T-helper 1 cell treated with Interleukin-12 subunit alpha and Interleukin-12 subunit beta and Interleukin-4 antibody, amounts not matched to agents 30 ng/mL and 1 ng/mL, for 36 hours (primary cell): ENCODE measurements at regions not wholly inside any gene's neighbourhood (a gene's known extent, or its start where the extent isn't known, plus 50 kb on each side); places are given as distances from the start of the nearest gene placed in this dataset.
"Not testable (repeated sequence)": the region's sequence is repeated elsewhere in the genome, so short reads cannot be mapped to it uniquely, and the experiment has no call there.

Experiments used
- intact Hi-C: fragments of 100-400 bp; cut with micrococcal nuclease; formaldehyde crosslinking; loops from one replicate; pipeline ENCODE4 v1.15.1; 2024

- intact Hi-C loops, result no loop called here
Observed at GRCh38 chr3:150132101-150132749, 161.5 kb upstream of the PFN2 start.

GRCh38 chr3:150131663-150132062, 161.0 kb upstream of the PFN2 start:
- intact Hi-C loops, result no loop called here

GRCh38 chr3:150130404-150131100, 159.9 kb upstream of the PFN2 start:
- intact Hi-C loops, result no loop called here

- intact Hi-C loops, result no loop called here
Observed at GRCh38 chr3:150129166-150129565, 158.5 kb upstream of the PFN2 start.

- intact Hi-C loops, result no loop called here
Observed at GRCh38 chr3:150128126-150128525, 157.4 kb upstream of the PFN2 start.

- intact Hi-C loops, result no loop called here
Observed at GRCh38 chr3:150127011-150127490, 156.4 kb upstream of the PFN2 start.

- intact Hi-C loops, result no loop called here
Observed at GRCh38 chr3:150124142-150124541, 153.4 kb upstream of the PFN2 start.

GRCh38 chr3:150123249-150123648, 152.6 kb upstream of the PFN2 start:
- intact Hi-C loops, result not testable (repeated sequence)

- intact Hi-C loops, result no loop called here
Observed at GRCh38 chr3:150118219-150118618, 147.5 kb upstream of the PFN2 start.

GRCh38 chr3:150117076-150117475, 146.4 kb upstream of the PFN2 start:
- intact Hi-C loops, result no loop called here

- intact Hi-C loops, result no loop called here
Observed at GRCh38 chr3:150116196-150116595, 145.5 kb upstream of the PFN2 start.

- intact Hi-C loops, result no loop called here
Observed at GRCh38 chr3:150114873-150115540, 144.3 kb upstream of the PFN2 start.

- intact Hi-C loops, result no loop called here
Observed at GRCh38 chr3:150114273-150114672, 143.6 kb upstream of the PFN2 start.

- intact Hi-C loops, result no loop called here
Observed at GRCh38 chr3:150110097-150110496, 139.4 kb upstream of the PFN2 start.

- intact Hi-C loops, result no loop called here
Observed at GRCh38 chr3:150107429-150108175, 136.9 kb upstream of the PFN2 start.

GRCh38 chr3:150106740-150107428, 136.2 kb upstream of the PFN2 start:
- intact Hi-C loops, result no loop called here

GRCh38 chr3:150105886-150106612, 135.4 kb upstream of the PFN2 start:
- intact Hi-C loops, result no loop called here

- intact Hi-C loops, result no loop called here
Observed at GRCh38 chr3:150105025-150105424, 134.3 kb upstream of the PFN2 start.

- intact Hi-C loops, result no loop called here
Observed at GRCh38 chr3:150104564-150104963, 133.9 kb upstream of the PFN2 start.

- intact Hi-C loops, result no loop called here
Observed at GRCh38 chr3:150101016-150101415, 130.3 kb upstream of the PFN2 start.
